ENCODE measurements at regions not wholly inside any gene's neighbourhood (a gene's known extent, or its start where the extent isn't known, plus 50 kb on each side); places are given as distances from the start of the nearest gene placed in this dataset.

GRCh38 chr13:63696055-63696454 lies 2280.4 kb upstream of the PCDH20 start:
- DNase-seq (ENCODE audit: insufficient read length, low spot score, missing footprints), result no peak

GRCh38 chr13:63693696-63694095 lies 2278.0 kb upstream of the PCDH20 start:
- no peak for DNase-seq (ENCODE audit: insufficient read length, low spot score, missing footprints)
- no peak overlapping the region for H3K4me2 ChIP-seq (ENCODE audit: insufficient read depth, low read length)
- H3K79me2 ChIP-seq (ENCODE audit: insufficient read depth, low read length), result no peaks in the 10 kb centered on the region
- H4K20me1 ChIP-seq (ENCODE audit: insufficient read depth, low read length), result no peaks in the 10 kb centered on the region
- H3K27ac ChIP-seq (ENCODE audit: low read depth, low read length), result no peak overlapping the region
- H3K4me1 ChIP-seq (ENCODE audit: insufficient read depth, low read length), result no peaks in the 10 kb centered on the region
- H2AFZ ChIP-seq (ENCODE audit: low read length), result no peak overlapping the region
- H3K9me3 ChIP-seq (ENCODE audit: low read depth, low read length), result no peaks in the 10 kb centered on the region
- no peaks in the 10 kb centered on the region for H3K27me3 ChIP-seq (ENCODE audit: insufficient read depth, low read length)
- no peaks in the 10 kb centered on the region for H3K36me3 ChIP-seq (ENCODE audit: insufficient read depth, low read length)
- H3K4me3 ChIP-seq (ENCODE audit: insufficient read depth, low read length), result no peak overlapping the region
- TF ChIP-seq, protein P1, sequence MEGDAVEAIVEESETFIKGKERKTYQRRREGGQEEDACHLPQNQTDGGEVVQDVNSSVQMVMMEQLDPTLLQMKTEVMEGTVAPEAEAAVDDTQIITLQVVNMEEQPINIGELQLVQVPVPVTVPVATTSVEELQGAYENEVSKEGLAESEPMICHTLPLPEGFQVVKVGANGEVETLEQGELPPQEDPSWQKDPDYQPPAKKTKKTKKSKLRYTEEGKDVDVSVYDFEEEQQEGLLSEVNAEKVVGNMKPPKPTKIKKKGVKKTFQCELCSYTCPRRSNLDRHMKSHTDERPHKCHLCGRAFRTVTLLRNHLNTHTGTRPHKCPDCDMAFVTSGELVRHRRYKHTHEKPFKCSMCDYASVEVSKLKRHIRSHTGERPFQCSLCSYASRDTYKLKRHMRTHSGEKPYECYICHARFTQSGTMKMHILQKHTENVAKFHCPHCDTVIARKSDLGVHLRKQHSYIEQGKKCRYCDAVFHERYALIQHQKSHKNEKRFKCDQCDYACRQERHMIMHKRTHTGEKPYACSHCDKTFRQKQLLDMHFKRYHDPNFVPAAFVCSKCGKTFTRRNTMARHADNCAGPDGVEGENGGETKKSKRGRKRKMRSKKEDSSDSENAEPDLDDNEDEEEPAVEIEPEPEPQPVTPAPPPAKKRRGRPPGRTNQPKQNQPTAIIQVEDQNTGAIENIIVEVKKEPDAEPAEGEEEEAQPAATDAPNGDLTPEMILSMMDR (IDR thresholded peaks at IDR 0.05; ENCODE audit: extremely low read depth, low read depth, low read length), result no peak

More at GRCh38 chr13:63696055-63696454, 2280.4 kb upstream of the PCDH20 start:
- TF ChIP-seq, protein P1 (IDR thresholded peaks at IDR 0.05; ENCODE audit: extremely low read depth, low read depth, low read length), result no peak
- Histone ChIP-seq H3K79me2 (ENCODE audit: insufficient read depth, low read length) (no peaks in the 10 kb centered on the region), H3K36me3 (ENCODE audit: insufficient read depth, low read length) (no peaks in the 10 kb centered on the region), H3K4me1 (ENCODE audit: insufficient read depth, low read length) (no peaks in the 10 kb centered on the region), H4K20me1 (ENCODE audit: insufficient read depth, low read length) (no peaks in the 10 kb centered on the region), H3K4me3 (ENCODE audit: insufficient read depth, low read length) (no peak overlapping the region), H3K27ac (ENCODE audit: low read depth, low read length) (no peak overlapping the region), H3K4me2 (ENCODE audit: insufficient read depth, low read length) (no peak overlapping the region), H2AFZ (ENCODE audit: low read length) (no peak overlapping the region), H3K27me3 (ENCODE audit: insufficient read depth, low read length) (no peaks in the 10 kb centered on the region), H3K9me3 (ENCODE audit: low read depth, low read length) (no peaks in the 10 kb centered on the region)

DNA sequence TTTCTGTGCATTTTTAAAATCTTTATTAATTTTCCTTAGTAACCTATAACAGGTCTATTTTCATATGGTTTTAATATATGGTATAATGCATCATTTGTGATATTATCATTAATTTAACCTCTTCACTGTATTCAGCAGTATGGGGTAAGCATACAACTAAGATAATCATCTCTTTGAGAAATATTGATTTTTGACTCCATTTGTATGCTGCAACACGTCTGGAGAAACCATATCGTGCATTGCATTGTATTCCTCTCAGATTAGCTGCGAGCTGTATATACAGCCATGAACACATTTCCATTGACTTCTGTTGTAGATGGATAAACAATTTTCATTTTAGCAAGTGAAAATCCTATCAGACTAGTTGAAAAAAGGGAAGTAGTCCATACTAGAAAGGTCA lies 2275.8 kb upstream of the PCDH20 start:
- H3K36me3 ChIP-seq (ENCODE audit: insufficient read depth, low read length), result no peaks in the 10 kb centered on the region
- no peaks in the 10 kb centered on the region for H3K4me1 ChIP-seq (ENCODE audit: insufficient read depth, low read length)
- no peak overlapping the region for H3K4me3 ChIP-seq (ENCODE audit: insufficient read depth, low read length)
- DNase-seq (ENCODE audit: insufficient read length, low spot score, missing footprints), result no peak
- no peaks in the 10 kb centered on the region for H3K9me3 ChIP-seq (ENCODE audit: low read depth, low read length)
- no peaks in the 10 kb centered on the region for H3K79me2 ChIP-seq (ENCODE audit: insufficient read depth, low read length)
- no peak overlapping the region for H3K4me2 ChIP-seq (ENCODE audit: insufficient read depth, low read length)
- no peaks in the 10 kb centered on the region for H3K27me3 ChIP-seq (ENCODE audit: insufficient read depth, low read length)
- no peaks in the 10 kb centered on the region for H4K20me1 ChIP-seq (ENCODE audit: insufficient read depth, low read length)
- H3K27ac ChIP-seq (ENCODE audit: low read depth, low read length), result no peak overlapping the region
- TF ChIP-seq, protein P1 (IDR thresholded peaks at IDR 0.05; ENCODE audit: extremely low read depth, low read depth, low read length), result no peak
- no peak overlapping the region for H2AFZ ChIP-seq (ENCODE audit: low read length)

DNA sequence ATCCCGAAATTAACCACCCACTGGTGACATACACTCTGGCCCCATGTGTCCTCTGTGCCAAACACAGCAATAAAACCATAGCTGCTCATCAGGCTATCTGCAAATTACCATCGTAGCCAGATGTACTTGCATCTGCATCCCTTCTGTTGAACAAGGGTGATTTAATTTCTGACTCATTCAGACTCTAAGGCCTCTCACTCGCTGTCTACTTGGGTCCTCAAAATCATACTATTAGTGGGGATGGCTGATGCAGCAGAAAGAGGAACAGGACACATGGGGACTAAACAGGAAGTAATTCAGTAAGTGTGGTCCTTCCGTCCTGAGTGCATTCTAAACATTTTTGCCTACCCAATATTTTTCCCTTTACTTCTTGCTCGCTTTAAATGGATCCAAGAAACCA lies 2275.0 kb upstream of the PCDH20 start:
- Histone ChIP-seq H3K36me3 (ENCODE audit: insufficient read depth, low read length) (no peaks in the 10 kb centered on the region), H2AFZ (ENCODE audit: low read length) (no peak overlapping the region), H3K4me2 (ENCODE audit: insufficient read depth, low read length) (no peak overlapping the region), H3K4me1 (ENCODE audit: insufficient read depth, low read length) (no peaks in the 10 kb centered on the region), H3K9me3 (ENCODE audit: low read depth, low read length) (no peaks in the 10 kb centered on the region), H3K27ac (ENCODE audit: low read depth, low read length) (no peak overlapping the region), H3K4me3 (ENCODE audit: insufficient read depth, low read length) (no peak overlapping the region), H3K27me3 (ENCODE audit: insufficient read depth, low read length) (no peaks in the 10 kb centered on the region), H4K20me1 (ENCODE audit: insufficient read depth, low read length) (no peaks in the 10 kb centered on the region), H3K79me2 (ENCODE audit: insufficient read depth, low read length) (no peaks in the 10 kb centered on the region)
- TF ChIP-seq, protein P1 (IDR thresholded peaks at IDR 0.05; ENCODE audit: extremely low read depth, low read depth, low read length), result no peak
- DNase-seq (ENCODE audit: insufficient read length, low spot score, missing footprints), result no peak

Data from osteoblast (primary cell).